DMS153 (cell line): ENCODE measurements at regions not wholly inside any gene's neighbourhood (a gene's known extent, or its start where the extent isn't known, plus 50 kb on each side); places are given as distances from the start of the nearest gene placed in this dataset.

Experiments
- DNase-seq: peaks from one replicate; lab custom pipeline; 2025; lab: John Stamatoyannopoulos, UW

DNA sequence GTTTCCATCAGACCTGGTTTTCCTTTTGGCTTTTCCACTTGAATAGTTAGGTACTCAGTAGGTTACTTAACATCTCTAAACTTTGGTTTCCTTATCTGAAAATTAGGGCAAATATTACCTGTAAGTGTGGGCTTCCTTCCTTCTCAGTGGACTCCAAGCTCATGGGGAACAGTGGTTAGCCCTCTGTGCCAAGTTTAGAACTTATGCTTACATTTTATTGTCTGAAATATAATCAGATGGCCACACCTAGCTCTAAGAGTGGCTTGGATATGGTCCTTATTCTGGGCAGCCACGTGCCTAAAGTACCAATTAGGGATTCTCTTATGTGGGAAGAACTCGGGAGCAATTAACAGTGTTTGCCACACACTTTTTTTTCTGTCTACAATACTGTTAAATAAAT lies 133.9 kb downstream of the UCHL1 start:
- no peak for DNase-seq

DNA sequence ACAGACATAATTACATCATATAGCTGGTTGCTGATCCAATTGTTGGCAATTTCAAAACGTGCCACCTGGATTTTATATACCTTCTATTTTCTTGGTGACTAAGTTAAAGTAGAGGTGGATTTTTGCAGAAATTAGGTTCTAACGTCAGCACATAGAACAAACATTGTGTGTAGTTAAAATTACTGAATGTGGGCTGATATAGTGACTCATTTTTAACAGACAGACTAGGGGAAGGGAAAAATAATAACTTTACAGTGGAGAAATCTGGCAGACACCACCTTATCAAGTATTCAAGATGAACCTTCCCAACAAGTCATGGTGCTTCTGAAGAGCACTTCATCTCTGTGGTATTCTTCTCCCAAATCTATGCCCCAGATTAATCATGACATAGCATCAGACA lies 134.5 kb downstream of the UCHL1 start:
- no peak for DNase-seq

- no peak for DNase-seq
Observed at GRCh38 chr4:41394481-41394894, 137.8 kb downstream of the UCHL1 start.

GRCh38 chr4:41396214-41396613 lies 139.5 kb downstream of the UCHL1 start:
- no peak for DNase-seq

- DNase-seq: no peak
Observed at GRCh38 chr4:41396869-41397268, 140.1 kb downstream of the UCHL1 start.

DNA sequence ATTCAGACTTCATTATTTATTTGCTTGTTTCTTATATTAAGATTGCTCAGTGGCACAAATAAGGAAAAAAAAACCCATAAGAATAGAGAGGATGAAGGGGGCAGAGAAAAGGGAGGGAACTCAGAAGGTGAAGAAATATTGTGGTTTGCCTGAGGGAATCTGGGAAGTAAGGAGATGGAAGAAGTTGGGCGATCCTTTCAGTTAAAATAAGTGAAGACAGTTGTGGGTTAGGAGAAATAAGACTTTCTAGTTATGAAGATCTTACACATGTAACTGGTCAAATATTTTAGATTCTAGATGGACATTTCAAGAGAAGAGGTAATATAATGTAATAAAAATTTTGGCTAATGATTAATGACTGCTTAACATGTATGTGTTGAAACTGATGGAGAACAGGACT lies 138.7 kb upstream of the LIMCH1 start:
- no peak for DNase-seq

DNA sequence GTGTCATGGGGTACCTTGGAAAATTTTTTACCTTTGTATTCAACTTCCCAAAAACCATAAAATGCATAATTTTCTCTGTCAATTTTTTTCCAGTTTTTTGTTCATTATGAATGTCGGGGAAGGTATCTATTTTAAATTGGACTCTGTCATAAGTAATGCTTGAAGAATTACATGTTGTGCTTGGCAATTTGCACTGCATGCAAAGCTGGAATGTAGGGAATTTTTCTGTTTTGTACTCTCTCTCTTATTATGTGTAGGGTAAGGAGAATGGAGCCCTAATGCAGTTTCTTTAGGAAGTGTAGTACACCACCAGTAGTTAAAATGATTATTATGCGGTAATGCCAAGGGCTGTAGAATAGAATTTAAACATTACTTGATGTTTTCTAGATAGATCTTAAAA lies 137.7 kb upstream of the LIMCH1 start:
- DNase-seq: no peak

- DNase-seq: no peak
Observed at GRCh38 chr4:41405464-41406112, 132.4 kb upstream of the LIMCH1 start.

DNA sequence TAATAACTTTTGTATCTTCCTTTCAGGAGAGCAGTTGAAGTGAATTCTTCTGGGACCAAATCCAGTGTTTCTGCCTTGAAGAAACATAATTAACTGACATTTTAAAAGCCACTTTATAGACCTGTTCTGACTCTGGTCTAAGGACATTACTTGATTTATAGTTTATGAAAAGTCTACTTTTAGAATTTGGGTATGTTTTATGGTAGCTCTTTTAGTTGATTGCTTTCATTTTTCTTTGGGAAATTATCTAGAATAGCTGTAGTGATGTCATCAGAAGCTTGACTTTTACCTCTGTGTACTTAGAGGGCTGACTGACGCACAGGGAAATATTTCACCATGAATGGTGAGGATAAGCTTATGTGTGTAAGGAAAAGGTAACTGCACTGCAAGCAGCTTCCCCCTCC lies 131.8 kb upstream of the LIMCH1 start:
- DNase-seq: no peak

GRCh38 chr4:41408150-41408549 lies 129.8 kb upstream of the LIMCH1 start:
- DNase-seq: no peak

DNA sequence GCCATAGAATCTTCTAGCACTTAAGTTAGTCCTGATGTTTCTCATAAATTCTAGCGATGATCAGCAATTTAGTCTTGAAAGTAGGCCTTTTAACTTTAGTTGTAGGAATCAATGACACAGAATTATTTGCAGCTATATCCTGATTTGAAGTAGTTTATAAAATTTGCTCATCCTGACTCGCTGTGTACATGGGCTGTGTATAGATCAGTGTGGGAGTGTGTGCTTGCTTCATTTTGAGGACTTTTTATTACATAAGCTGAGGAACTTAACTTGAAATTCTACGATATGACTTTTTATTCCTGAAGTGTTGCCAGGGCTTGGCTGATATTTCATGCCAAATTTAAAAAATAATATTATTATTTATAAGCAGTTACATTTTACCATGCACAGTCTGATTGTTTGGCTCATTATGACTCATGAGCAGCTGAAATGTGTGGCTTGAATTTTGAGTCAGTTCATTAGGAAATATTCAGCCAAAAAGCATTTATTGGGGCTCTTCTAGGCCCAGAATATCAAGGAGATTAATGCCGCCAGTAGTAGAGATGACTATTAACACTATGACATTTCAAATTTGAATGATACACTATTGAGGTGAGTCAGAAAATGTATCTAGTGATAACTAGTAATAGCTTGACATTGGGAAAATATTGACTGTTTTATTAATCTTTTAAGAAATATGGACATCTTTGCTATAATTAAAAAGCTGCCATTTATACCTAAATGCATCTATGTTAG lies 128.9 kb upstream of the LIMCH1 start:
- no peak for DNase-seq

DNA sequence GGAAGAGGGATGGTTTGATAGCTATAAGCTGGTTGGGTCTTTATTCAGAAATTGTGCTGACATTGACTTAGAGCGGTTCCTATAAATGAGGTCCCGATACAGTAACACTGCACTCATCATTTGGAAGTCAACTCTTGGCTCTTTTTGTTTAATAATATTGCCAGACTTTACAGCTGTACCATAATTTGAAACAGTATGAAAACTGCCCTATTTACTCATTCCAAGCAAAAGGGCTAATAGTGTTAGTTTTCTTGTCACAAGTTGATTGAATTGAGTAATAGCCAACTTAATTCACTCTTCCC lies 128.4 kb upstream of the LIMCH1 start:
- no peak for DNase-seq

DNA sequence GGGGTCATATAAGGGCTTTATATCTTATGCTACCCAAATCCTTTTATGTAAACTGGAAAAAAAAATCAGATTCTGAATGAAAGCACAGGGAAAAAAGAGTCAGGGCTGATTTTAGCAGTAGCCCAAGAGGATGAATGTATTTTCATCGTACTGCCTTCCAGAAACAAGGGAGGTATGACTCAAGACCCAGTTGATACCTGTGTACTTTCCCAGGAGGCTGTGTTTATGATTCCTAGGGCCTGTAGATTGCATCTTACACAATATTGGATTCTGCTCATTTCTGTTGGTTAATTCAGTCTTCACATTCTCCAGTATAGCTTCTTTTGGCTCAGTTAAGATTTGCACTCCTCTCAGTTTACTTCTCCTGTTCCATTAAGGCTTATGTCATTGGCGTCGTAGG lies 127.9 kb upstream of the LIMCH1 start:
- DNase-seq: no peak

DNA sequence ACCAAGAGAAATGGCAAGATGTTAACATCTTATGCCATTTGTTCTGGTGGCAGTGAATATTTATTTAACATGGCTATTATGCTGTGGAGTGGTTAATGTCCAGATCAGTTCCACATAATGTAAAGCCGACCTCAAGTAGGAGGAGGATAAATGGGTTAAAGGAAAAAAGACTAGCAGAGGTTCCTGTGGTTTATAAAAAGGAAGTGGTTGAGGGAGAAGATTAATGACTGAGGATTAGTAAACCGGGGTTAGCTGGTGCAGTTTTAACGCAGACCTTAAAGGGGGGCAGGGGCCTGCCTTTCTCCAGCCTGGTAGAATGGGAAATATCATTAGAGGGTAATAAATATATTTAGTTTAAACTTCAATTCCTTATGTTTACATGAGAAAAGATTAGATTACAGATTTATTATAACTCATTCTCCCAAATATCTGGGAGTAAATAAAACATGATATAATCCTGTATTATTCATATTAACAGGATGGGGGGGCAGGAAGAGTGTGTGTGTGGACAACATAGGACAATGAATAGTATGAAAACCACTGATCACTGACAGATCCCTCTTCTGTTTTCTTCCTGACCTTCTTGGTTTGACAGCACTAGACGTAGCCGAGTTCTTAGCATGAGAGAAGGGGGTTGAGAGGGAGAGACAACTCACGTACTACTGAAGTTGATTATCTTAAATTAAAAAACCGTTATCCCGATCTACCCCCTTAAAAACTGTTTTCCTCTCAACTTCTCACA lies 124.1 kb upstream of the LIMCH1 start:
- no peak for DNase-seq

DNA sequence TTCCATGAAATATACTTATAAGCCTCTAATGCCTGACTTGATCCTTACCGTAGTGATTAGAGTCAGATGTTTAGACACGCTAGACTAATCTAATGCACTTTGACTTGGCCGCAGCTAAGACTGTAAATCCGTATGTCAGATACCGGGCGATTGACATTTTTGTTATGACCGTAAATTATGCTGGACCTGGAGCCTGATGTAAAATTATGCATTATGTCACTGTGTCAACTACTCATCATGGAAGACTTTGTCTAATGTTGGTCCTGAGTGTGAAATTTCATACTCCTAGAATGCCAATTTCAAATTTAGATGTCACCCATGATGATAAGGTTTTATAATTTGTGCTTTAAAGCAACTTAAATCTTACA lies 123.6 kb upstream of the LIMCH1 start:
- DNase-seq: no peak

GRCh38 chr4:41418444-41418843 lies 119.5 kb upstream of the LIMCH1 start:
- no peak for DNase-seq

GRCh38 chr4:41420541-41420940 lies 117.4 kb upstream of the LIMCH1 start:
- DNase-seq: no peak

DNA sequence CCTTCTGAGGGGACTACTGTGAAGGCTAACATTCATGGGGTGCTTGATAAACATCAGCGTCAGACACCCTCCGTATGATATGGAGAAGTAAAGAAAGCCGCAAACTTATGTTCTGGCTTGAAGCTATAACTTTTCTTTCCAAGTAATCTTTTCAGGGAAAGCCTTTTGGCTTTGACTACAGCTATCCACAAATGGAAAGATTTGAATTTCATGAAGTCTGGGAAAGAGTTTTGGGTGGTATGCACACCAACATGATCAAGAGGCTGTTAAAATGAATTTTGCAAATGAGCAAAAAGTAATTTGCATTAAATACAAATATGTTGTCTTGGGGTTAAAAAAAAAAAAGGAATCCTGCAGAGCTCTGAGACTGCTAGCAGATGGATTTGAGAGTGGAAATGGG lies 114.8 kb upstream of the LIMCH1 start:
- DNase-seq: no peak

DNA sequence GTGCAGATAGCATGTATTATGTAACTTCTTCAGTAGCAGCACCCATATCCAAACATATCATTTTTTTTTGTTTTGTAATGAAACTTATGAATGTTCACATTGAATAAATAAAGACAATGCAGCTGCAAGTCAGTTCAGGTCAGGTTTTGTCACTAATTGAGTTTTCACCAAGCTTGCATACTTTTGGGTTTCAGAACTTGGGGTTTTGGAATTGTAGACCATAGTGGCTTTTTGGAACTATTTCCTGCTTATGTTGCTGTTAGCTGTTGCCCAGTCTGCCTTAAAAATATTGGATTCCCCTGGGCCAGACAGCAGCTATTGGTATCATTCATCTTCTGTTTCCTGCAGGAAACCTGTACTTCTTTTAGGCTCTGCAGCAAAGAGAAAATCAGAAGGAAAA lies 113.4 kb upstream of the LIMCH1 start:
- no peak for DNase-seq

DNA sequence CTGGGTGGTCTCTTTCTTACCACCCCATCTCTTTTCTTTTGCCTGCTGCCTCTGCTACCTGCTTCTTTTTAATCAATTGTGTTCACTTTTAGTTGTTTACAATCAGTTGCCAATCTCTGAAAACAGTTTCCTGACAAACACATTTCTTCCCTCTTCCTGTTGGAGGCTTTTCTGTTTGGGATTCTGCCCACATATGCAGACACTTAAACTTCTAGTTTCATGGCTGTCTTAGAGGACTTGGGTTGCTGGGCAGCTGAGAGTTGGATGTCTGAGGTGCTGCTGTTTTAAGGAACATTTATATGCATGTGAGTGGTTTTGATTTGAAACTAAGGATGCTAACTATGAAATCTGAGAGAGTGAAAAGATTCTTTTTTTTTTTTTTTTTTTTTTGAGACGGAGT lies 112.3 kb upstream of the LIMCH1 start:
- DNase-seq: no peak

GRCh38 chr4:41426539-41426938 lies 111.4 kb upstream of the LIMCH1 start:
- peak; percentile 19 for DNase-seq

DNA sequence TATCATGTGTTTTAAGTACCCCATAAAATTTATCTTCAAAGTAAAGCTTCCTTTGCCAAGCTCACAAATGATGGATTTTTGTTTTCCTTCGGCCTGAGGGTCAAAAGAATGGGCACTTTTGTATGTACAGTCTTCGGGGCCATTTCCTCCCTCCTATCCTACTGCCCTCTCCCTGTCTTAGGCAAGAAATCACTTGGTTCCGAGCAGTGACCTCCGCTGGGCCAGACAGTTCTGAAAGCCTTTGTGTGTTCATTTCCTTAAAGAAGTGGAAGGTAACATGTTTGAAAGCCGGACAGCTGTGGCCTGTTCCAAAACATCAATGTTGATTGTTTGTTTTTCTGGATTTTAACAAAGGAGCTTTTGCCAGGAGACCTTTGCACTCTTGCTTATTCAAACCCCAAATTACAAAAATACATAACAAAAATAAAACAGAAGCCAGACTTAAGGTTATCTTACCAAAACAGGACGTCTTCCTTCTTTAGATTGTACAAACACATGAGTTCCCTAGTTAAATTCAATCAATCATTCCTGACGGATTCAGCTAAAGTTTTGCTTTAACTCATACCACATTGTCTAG lies 110.6 kb upstream of the LIMCH1 start:
- DNase-seq: no peak

DNA sequence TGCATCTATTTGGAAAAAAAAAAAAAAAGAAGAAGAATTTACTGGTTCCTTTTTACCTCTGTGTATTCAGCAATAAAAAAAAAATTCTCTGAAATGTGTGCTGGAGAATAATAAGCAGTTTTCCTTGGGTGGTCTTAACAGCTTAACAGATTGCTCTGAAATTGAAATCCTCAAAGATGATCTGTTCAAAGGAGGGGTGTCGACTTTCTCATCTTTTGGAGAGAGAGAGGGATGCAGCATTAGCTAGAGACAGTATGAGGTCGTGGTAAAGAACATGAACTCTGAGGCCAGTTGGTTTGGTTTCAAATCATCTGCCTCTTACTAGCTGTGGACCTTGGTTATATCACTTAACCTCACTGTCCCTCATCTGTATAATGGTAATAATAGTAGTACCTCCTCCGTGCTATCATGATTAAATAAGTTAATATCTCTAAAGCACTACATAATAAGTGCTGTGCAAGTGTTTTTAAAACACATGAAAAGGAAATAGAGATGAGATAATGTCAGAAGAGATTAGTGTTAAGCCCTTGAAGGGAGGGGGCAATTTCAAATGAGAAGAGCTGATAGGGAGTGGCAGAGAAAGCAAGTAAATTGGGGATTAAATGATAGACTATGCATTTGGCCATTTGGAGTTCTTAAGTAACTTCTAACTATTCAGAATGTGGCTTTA lies 109.9 kb upstream of the LIMCH1 start:
- no peak for DNase-seq
